Stimulated activated CD4-positive, alpha-beta T cell treated with anti-CD3 and anti-CD28 coated beads, Interleukin-15, amount 100 ng/mL, for 48 hours (primary cell): ENCODE measurements at regions not wholly inside any gene's neighbourhood (a gene's known extent, or its start where the extent isn't known, plus 50 kb on each side); places are given as distances from the start of the nearest gene placed in this dataset.

Source experiments
- DNase-seq, 2 donors: peaks; one replicate each; pipeline ENCODE4 v3.0.0-alpha.2; 2020; ENCODE audit warnings: low read depth in 2 of 2

- DNase-seq, result no peak
Observed at GRCh38 chr2:239500574-239501550, 100.0 kb upstream of the HDAC4 start.

- DNase-seq, result no peak
Observed at GRCh38 chr2:239499726-239500573, 99.1 kb upstream of the HDAC4 start.

- DNase-seq, result no peak
Observed at GRCh38 chr2:239498981-239499634, 98.3 kb upstream of the HDAC4 start.

GRCh38 chr2:239498576-239498975 is 97.8 kb upstream of the HDAC4 start:
- no peak for DNase-seq

GRCh38 chr2:239496700-239497099 is 95.9 kb upstream of the HDAC4 start:
- no peak for DNase-seq

GRCh38 chr2:239495791-239496233 is 95.0 kb upstream of the HDAC4 start:
- no peak for DNase-seq

GRCh38 chr2:239495175-239495574 is 94.4 kb upstream of the HDAC4 start:
- no peak for DNase-seq

- no peak for DNase-seq
Observed at GRCh38 chr2:239494578-239494977, 93.8 kb upstream of the HDAC4 start.

GRCh38 chr2:239489481-239489880 is 88.7 kb upstream of the HDAC4 start:
- DNase-seq, result no peak

- no peak for DNase-seq
Observed at GRCh38 chr2:239488125-239488524, 87.3 kb upstream of the HDAC4 start.

GRCh38 chr2:239487272-239487671 is 86.5 kb upstream of the HDAC4 start:
- no peak for DNase-seq

- no peak for DNase-seq
Observed at GRCh38 chr2:239485622-239486021, 84.8 kb upstream of the HDAC4 start.

- no peak for DNase-seq
Observed at GRCh38 chr2:239484571-239485355, 83.9 kb upstream of the HDAC4 start.

- DNase-seq, result no peak
Observed at GRCh38 chr2:239482778-239483712, 82.2 kb upstream of the HDAC4 start.

- no peak for DNase-seq
Observed at GRCh38 chr2:239479471-239479870, 78.7 kb upstream of the HDAC4 start.

- DNase-seq, result no peak
Observed at GRCh38 chr2:239477591-239477990, 76.8 kb upstream of the HDAC4 start.

GRCh38 chr2:239476757-239477585 is 76.2 kb upstream of the HDAC4 start:
- DNase-seq, result no peak

GRCh38 chr2:239476029-239476756 is 75.4 kb upstream of the HDAC4 start:
- no peak for DNase-seq
